ENCODE measurements at regions not wholly inside any gene's neighbourhood (a gene's known extent, or its start where the extent isn't known, plus 50 kb on each side); places are given as distances from the start of the nearest gene placed in this dataset.

GRCh38 chr6:132028029-132028428 lies 76.9 kb upstream of the CCN2 start:
- TF ChIP-seq POLR2A (IDR thresholded peaks at IDR 0.05; ENCODE audit: low read depth, low read length) = no peak
- no peak for TF ChIP-seq SPI1 (IDR thresholded peaks at IDR 0.05; ENCODE audit: low read depth, low read length)
- TF ChIP-seq POLR2AphosphoS5 (IDR thresholded peaks at IDR 0.05; ENCODE audit: low read depth, low read length) = no peak
- TF ChIP-seq TAF1 (IDR thresholded peaks at IDR 0.05; ENCODE audit: low read depth, low read length) = no peak
- no peak for TF ChIP-seq POU2F2 (IDR thresholded peaks at IDR 0.05; ENCODE audit: low read depth, low read length)
- no peak for TF ChIP-seq PAX5 (IDR thresholded peaks at IDR 0.05; ENCODE audit: insufficient read depth, low read length, severe bottlenecking)
